ENCODE measurements at regions not wholly inside any gene's neighbourhood (a gene's known extent, or its start where the extent isn't known, plus 50 kb on each side); places are given as distances from the start of the nearest gene placed in this dataset.

GRCh38 chr21:35791541-35792325, 268.6 kb downstream of the SETD4 start:
- TF ChIP-seq CTCF (tag by site-specific recombination; IDR thresholded peaks at IDR 0.05): no peak
- TF ChIP-seq PATZ1 (tag by site-specific recombination; IDR thresholded peaks at IDR 0.05): no peak
- no peak for TF ChIP-seq KLF7 (tag by site-specific recombination; IDR thresholded peaks at IDR 0.05; ENCODE audit: borderline replicate concordance)
- TF ChIP-seq ZNF16 (tag by site-specific recombination; IDR thresholded peaks at IDR 0.05; ENCODE audit: low read depth): no peak
- no peak for TF ChIP-seq ZBTB21 (tag by site-specific recombination; IDR thresholded peaks at IDR 0.05)

Data from HEK293 (cell line).